Endothelial cell (in vitro differentiated cells): ENCODE measurements at regions not wholly inside any gene's neighbourhood (a gene's known extent, or its start where the extent isn't known, plus 50 kb on each side); places are given as distances from the start of the nearest gene placed in this dataset.
"Not testable (repeated sequence)": the region's sequence is repeated elsewhere in the genome, so short reads cannot be mapped to it uniquely, and the experiment has no call there.

Source experiments
- DNase-seq: peaks from one replicate; pipeline ENCODE4 v3.0.0; 2021; ENCODE audit warnings: low spot score
- H3K27ac Mint-ChIP-seq: one replicate; pipeline ENCODE4 v1.8.0; 2021; ENCODE audit warnings: mixed read lengths, inconsistent platforms; ENCODE audit not compliant: unreplicated experiment
- H3K27me3 Mint-ChIP-seq: one replicate; pipeline ENCODE4 v1.8.0; 2021; ENCODE audit warnings: mild to moderate bottlenecking, moderate library complexity, mixed read lengths, inconsistent platforms; ENCODE audit not compliant: unreplicated experiment
- H3K36me3 Mint-ChIP-seq: one replicate; pipeline ENCODE4 v1.8.0; 2021; ENCODE audit warnings: mild to moderate bottlenecking, low read depth, mixed read lengths, inconsistent platforms; ENCODE audit not compliant: unreplicated experiment
- H3K4me1 Mint-ChIP-seq: one replicate; pipeline ENCODE4 v1.8.0; 2021; ENCODE audit warnings: mild to moderate bottlenecking, mixed read lengths, inconsistent platforms; ENCODE audit not compliant: unreplicated experiment
- H3K4me3 Mint-ChIP-seq: one replicate; pipeline ENCODE4 v1.8.0; 2021; ENCODE audit warnings: mild to moderate bottlenecking, mixed read lengths, inconsistent platforms; ENCODE audit not compliant: unreplicated experiment
- H3K9me3 Mint-ChIP-seq: one replicate; pipeline ENCODE4 v1.8.0; 2021; ENCODE audit warnings: mixed read lengths, inconsistent platforms; ENCODE audit not compliant: unreplicated experiment
- CTCF ChIP-seq: fragments of 200-600 bp; sonication (generic); IDR thresholded peaks from one replicate; pipeline ENCODE4 v1.5.0; 2021; ENCODE audit warnings: antibody characterized with exemption; ENCODE audit not compliant: unreplicated experiment

- Mint-ChIP-seq H3K27me3 (peaks cover 5% of the 10 kb centered on the region), H3K4me1 (no peaks in the 10 kb centered on the region), H3K36me3 (no peaks in the 10 kb centered on the region), H3K27ac (no peak overlapping the region), H3K9me3 (no peaks in the 10 kb centered on the region), H3K4me3 (no peak overlapping the region)
- no peak for DNase-seq
- no peak for TF ChIP-seq CTCF
These were observed 1187.1 kb upstream of the WWC1 start for GRCh38 chr5:167104351-167104750.

DNA sequence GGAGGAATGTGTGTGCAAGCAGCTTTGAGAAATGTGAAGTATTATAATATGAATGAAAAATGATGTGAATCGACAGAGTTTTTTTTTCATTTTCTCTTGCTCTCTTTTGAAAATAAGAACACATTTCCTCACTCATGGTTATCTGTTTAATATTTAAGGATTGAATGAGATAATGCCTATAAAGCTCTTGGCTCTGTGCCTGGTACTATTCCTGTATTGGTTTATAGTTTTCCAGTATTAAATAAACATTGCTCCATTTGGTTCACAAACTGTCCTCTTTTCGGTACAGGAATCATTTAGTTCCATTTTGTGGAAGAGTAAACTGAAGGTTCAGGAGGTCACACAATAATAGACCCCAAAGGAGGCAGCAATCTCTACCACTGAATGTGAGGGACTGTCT is 1185.5 kb upstream of the WWC1 start:
- no peak for TF ChIP-seq CTCF
- Mint-ChIP-seq H3K36me3 (no peaks in the 10 kb centered on the region), H3K27me3 (peaks cover 5% of the 10 kb centered on the region), H3K4me1 (no peaks in the 10 kb centered on the region), H3K4me3 (no peak overlapping the region), H3K27ac (no peak overlapping the region), H3K9me3 (no peaks in the 10 kb centered on the region)
- no peak for DNase-seq

DNA sequence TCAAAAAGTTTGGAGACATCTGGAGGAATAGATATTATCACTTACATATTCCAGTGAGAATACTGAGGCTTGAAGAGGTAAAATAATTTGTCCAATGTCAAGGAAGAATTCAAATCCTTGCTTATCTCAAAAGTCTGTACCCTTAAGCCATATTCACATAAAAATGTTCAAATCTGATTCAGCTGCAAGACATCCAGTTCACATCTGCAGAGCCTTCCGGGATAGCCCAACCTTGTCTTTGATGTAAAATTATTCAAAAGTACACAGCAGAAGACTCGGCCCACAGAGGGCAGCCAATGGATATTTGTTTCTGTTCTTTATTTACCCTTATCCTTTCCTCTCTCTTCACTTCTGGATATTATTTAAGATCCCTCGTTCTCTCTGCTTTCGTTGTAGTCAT is 1183.8 kb upstream of the WWC1 start:
- H3K4me3 Mint-ChIP-seq, result no peak overlapping the region
- H3K4me1 Mint-ChIP-seq, result no peaks in the 10 kb centered on the region
- DNase-seq, result no peak
- no peak overlapping the region for H3K27ac Mint-ChIP-seq
- no peaks in the 10 kb centered on the region for H3K9me3 Mint-ChIP-seq
- no peaks in the 10 kb centered on the region for H3K36me3 Mint-ChIP-seq
- peaks cover 5% of the 10 kb centered on the region for H3K27me3 Mint-ChIP-seq
- TF ChIP-seq CTCF, result no peak

GRCh38 chr5:167108266-167108665 is 1183.2 kb upstream of the WWC1 start:
- not testable (repeated sequence) for H3K4me1 Mint-ChIP-seq, H3K27me3 Mint-ChIP-seq, H3K9me3 Mint-ChIP-seq, DNase-seq, H3K27ac Mint-ChIP-seq, H3K36me3 Mint-ChIP-seq, H3K4me3 Mint-ChIP-seq

- TF ChIP-seq CTCF, result no peak
- no peaks in the 10 kb centered on the region for H3K4me1 Mint-ChIP-seq
- peaks cover 3% of the 10 kb centered on the region for H3K27me3 Mint-ChIP-seq
These were observed 1178.9 kb upstream of the WWC1 start for GRCh38 chr5:167112556-167112955.

GRCh38 chr5:167122267-167122666 is 1169.2 kb upstream of the WWC1 start:
- H3K9me3 Mint-ChIP-seq, result no peaks in the 10 kb centered on the region
- H3K4me1 Mint-ChIP-seq, result no peaks in the 10 kb centered on the region
- no peak for TF ChIP-seq CTCF
- no peak for DNase-seq
- no peak overlapping the region for H3K4me3 Mint-ChIP-seq
- no peak overlapping the region for H3K27ac Mint-ChIP-seq
- no peaks in the 10 kb centered on the region for H3K36me3 Mint-ChIP-seq
- no peaks in the 10 kb centered on the region for H3K27me3 Mint-ChIP-seq

More at GRCh38 chr5:167112556-167112955, 1178.9 kb upstream of the WWC1 start:
- no peak for DNase-seq
- no peaks in the 10 kb centered on the region for H3K9me3 Mint-ChIP-seq
- no peaks in the 10 kb centered on the region for H3K36me3 Mint-ChIP-seq
- no peak overlapping the region for H3K4me3 Mint-ChIP-seq
- no peak overlapping the region for H3K27ac Mint-ChIP-seq
